ENCODE measurements at regions not wholly inside any gene's neighbourhood (a gene's known extent, or its start where the extent isn't known, plus 50 kb on each side); places are given as distances from the start of the nearest gene placed in this dataset.

DNA sequence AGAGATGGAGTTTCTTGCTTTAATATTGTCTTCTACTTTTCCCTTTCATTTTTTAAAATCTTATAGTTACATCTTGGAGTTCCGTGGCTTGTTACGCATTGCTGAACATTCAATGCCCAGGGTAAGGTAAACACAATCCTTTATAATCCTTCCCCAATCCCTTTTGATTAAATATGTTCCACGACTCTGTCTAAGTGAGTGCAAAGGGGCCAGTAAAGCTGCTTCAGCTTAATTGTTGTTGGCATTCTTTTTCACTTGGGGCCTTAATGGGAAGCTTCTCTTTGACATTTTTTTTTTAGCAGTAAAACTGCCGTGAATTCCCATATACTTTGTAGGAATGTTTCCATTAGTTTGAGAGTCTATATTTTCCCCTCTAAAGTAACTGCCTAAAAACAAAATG lies 1028.1 kb downstream of the C4orf33 start:
- no peak for DNase-seq (ENCODE audit: low read depth in 4 of 4, low spot score in 2 of 4)

- no peak for DNase-seq (ENCODE audit: low read depth in 4 of 4, low spot score in 2 of 4)
These were observed 1029.5 kb downstream of the C4orf33 start for GRCh38 chr4:130125467-130125866.

DNA sequence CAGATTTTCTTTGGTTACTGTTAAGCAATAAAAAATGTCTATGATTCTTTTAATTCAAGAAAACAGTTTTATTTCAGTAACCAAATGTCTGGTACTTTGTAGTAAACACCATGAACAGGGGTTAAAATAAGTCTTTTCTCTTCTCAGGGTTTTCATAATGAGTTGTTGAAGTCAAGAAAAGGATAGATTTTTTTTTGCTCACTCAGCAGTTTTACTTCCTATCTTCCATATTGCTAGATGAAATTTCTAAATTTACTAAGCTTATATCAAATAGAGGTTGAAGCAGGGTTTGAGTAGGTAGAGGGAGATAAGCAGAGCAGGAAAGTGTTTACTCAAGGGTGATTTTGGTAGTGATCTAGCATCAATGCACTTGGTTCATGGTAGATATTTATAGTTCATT lies 1031.3 kb downstream of the C4orf33 start:
- DNase-seq (ENCODE audit: low read depth in 4 of 4, low spot score in 2 of 4) = no peak

DNA sequence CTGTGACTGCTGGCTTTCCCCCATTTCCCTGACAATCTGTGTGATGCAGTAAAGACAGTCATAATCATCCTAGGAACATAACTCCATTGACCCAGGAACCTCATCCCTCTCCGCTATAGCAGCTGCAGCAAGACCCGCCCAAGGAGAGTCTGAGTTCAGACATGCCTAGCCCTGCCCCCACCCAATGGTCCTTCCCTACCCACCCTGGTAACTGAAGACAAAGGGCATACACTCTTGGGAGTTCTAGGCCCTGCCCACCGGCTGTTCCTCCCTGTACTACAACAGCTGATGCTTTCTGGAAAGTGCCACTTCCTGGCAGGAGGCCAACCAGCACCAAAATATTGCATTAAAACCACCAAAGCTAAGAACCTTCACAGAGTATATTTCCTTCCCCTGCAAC lies 1035.6 kb downstream of the C4orf33 start:
- no peak for DNase-seq (ENCODE audit: low read depth in 4 of 4, low spot score in 2 of 4)

DNA sequence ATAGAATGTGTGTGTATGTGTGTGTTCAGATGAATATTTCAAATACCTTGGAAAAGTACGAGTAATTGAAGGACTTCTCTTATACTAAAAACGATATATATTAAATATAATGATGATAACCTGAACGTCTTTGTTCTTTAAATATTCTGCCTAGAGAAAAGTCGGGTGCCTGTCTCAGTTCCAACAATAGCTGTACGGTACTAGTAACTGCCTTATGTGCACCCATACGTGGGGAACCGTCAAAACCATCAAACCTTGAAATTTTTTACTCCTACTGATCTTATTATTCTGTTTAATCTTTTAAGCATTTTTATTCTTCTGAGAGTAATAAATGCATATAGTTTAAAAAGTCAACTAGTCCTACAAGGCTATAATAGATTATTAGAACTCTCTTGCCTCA lies 1045.7 kb downstream of the C4orf33 start:
- DNase-seq (ENCODE audit: low read depth in 4 of 4, low spot score in 2 of 4) = no peak

- DNase-seq (ENCODE audit: low read depth in 4 of 4, low spot score in 2 of 4) = no peak
These were observed 1047.7 kb downstream of the C4orf33 start for GRCh38 chr4:130143656-130144055.

DNA sequence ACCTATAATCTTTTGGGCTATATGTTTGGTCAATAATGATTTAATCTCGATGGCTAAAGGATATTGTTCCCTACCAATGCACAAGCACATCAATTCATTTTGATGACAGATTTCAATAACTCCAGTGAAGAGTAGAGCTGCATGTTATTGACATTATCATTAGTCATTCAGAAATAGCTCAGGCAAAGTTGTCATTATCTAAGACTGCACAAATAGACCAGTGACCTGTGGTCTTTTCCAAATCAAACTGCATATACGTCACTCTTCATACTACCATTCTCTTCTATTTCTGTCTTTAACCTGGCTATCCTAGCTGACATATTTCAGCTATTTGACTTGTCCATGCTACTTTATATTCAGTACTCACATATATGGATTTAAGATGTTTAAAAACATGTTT lies 1050.8 kb downstream of the C4orf33 start:
- no peak for DNase-seq (ENCODE audit: low read depth in 4 of 4, low spot score in 2 of 4)

GRCh38 chr4:130147641-130148040 lies 1051.7 kb downstream of the C4orf33 start:
- DNase-seq (ENCODE audit: low read depth in 4 of 4, low spot score in 2 of 4) = no peak

DNA sequence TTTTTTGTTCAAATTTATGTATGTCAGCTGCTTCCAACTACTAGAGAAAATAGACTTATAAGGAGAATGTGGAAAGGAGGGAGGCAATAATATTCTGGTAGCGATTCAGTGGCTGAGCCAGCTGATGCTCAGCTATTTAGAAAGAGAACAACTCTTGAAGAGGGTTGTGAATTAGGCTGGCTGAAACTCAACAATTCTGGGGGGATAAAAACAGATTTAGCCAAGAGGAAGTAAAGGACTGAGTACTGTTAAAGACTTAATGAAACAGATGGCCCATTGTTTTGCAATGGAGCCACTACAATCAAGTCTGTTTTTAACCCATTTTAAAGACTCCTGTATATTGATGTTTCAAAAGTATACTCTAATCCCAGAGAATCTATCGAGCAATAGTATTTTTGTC lies 1058.9 kb downstream of the C4orf33 start:
- DNase-seq (ENCODE audit: low read depth in 4 of 4, low spot score in 2 of 4) = no peak

DNA sequence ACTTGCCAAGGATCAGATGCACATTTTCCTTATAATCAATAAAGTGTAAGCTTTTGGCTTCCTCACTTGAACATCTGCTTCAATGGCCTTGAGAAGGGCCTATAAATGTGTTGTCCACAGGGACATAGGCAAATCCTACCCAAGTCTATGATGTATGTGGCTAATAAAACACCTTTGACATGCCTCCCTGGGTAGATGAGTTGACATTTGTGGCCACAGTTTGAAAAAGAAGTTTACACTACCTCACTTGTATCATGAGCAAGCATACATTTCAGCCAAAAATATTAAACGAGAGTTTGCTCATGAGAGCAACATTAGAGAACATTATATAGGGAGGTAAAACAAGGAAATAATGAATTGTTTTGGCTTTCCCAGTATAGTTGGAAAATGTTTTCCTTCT lies 1067.7 kb downstream of the C4orf33 start:
- DNase-seq (ENCODE audit: low read depth in 4 of 4, low spot score in 2 of 4) = no peak

- no peak for DNase-seq (ENCODE audit: low read depth in 4 of 4, low spot score in 2 of 4)
These were observed 1069.4 kb downstream of the C4orf33 start for GRCh38 chr4:130165381-130165780.

DNA sequence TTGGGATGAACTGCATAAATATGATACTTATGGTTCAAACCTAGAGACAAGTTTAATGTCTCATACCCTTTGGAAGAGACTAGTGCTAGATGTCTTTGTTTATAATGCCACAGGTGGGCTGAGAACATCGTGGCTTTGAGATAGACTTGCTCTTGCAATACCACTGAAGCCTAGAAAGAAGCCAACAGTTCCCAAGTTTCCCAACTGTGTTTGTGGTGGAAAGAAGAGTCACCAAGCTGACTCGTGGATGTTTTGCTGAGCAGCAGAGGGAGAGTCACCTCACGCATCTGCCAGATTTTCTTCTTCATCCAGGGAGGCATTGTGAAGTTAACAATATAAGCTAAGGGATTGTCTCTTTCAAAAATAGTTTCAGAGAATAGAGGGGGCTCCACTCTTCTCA lies 1076.2 kb downstream of the C4orf33 start:
- DNase-seq (ENCODE audit: low read depth in 4 of 4, low spot score in 2 of 4) = no peak

- no peak for DNase-seq (ENCODE audit: low read depth in 4 of 4, low spot score in 2 of 4)
These were observed 1082.2 kb downstream of the C4orf33 start for GRCh38 chr4:130178106-130178505.

- DNase-seq (ENCODE audit: low read depth in 4 of 4, low spot score in 2 of 4) = no peak
These were observed 1087.1 kb downstream of the C4orf33 start for GRCh38 chr4:130183096-130183495.

GRCh38 chr4:130183766-130184165 lies 1087.8 kb downstream of the C4orf33 start:
- DNase-seq (ENCODE audit: low read depth in 4 of 4, low spot score in 2 of 4) = no peak

GRCh38 chr4:130185123-130185522 lies 1089.2 kb downstream of the C4orf33 start:
- no peak for DNase-seq (ENCODE audit: low read depth in 4 of 4, low spot score in 2 of 4)

DNA sequence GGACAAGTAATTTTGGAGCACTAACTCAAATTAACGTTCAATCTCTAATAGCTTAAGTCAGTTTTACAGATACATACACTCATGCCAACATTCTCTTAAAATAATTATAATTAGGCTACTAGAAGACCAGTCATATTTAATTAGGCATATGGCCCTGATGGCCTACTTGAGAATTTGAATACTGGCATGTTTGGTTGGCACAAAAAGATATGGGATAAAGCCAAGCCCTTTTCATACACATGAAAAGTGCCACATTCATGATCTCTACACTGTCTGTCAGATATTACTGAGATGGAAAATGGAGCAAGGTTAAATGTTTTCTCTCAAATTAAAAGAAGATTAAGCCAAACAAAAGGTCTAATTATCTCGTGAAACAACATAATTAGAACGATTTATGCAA lies 1091.0 kb downstream of the C4orf33 start:
- DNase-seq (ENCODE audit: low read depth in 4 of 4, low spot score in 2 of 4) = no peak

GRCh38 chr4:130187587-130187986 lies 1091.6 kb downstream of the C4orf33 start:
- no peak for DNase-seq (ENCODE audit: low read depth in 4 of 4, low spot score in 2 of 4)

GRCh38 chr4:130192787-130193186 lies 1096.8 kb downstream of the C4orf33 start:
- no peak for DNase-seq (ENCODE audit: low read depth in 4 of 4, low spot score in 2 of 4)

- no peak for DNase-seq (ENCODE audit: low read depth in 4 of 4, low spot score in 2 of 4)
These were observed 1102.0 kb downstream of the C4orf33 start for GRCh38 chr4:130197946-130198345.

DNA sequence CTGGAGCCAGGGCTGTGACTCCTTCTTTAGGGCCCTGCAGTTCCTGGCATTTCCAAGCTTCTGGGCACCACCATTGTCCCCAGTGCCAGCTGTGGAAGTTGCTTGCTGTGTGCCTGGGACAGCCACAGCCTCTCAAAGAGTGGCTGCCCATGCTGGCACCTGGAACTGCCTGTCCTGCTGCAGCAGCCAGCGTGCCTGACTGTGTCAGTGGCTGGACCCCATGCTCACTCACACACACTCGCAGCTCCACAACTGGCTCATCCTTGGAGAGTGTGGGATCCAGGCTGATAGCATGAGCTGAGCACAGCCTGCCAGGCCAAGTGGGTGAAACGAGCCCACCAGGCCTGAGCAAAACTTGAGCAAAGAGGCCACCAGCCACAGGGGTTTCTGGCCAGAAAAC lies 1107.6 kb downstream of the C4orf33 start:
- no peak for DNase-seq (ENCODE audit: low read depth in 4 of 4, low spot score in 2 of 4)

DNA sequence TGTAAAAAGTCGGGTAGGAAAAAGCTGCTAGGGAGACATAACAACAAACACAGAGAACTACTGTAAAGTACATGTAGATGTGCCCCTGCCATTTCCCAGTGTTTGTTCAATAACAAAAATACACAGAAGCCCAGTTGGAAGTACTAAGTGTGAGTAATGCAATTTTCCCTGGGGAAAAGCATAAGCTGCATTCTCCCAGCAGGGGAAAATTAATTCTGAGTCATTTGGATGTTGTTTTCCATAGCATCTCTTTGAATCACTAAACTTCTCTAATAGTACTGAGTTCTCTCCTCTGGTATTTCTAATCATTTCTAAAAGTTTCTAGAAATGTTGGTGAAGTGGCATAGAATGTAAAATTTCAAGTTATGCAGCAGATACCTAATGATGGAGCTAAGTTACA lies 1114.9 kb downstream of the C4orf33 start:
- DNase-seq (ENCODE audit: low read depth in 4 of 4, low spot score in 2 of 4) = no peak

DNA sequence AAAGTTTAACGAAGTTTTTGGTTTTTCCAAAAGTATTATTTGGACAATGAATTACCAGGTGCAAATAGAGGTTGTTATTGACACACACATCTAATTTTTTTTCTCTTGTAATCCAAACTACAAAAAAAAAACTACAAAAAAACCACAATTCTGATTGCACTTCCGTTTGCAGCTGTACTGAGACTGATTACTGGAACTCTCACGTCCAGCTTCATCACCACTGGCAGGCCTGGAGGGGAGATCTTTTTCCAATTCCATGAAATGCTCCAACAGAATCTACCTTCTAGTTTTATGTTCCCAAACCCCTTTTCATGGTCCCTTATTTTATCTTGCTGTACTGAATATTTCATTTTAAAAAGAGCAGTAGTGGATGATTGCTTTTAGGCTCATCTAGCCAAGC lies 1118.3 kb downstream of the C4orf33 start:
- no peak for DNase-seq (ENCODE audit: low read depth in 4 of 4, low spot score in 2 of 4)
